IPS DF 19.7 (cell line): ENCODE measurements at regions not wholly inside any gene's neighbourhood (a gene's known extent, or its start where the extent isn't known, plus 50 kb on each side); places are given as distances from the start of the nearest gene placed in this dataset.

Experiments
- DNase-seq: peaks from one replicate; pipeline ENCODE4 v3.0.0-alpha.2; 2013; ENCODE audit warnings: low read depth, low spot score

DNA sequence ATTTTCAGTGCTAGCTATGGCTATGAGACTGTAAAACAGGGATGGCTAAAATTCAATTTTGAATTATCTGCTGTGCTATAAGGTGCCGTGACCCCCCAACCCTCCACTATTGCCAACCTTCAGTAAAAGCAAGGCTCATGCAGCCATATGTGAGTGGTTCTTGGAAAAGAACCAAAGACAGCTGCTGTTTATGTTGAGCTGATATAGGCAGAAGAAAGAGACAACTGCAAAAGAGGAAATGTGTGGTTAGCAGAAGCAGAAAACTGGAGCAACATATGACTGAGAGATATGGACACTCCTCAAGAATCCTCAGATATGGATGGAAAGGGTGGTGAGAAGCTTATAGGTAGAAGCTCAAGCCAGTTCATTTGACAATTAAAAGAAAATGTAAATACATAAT, 200.3 kb downstream of the TLE1 start:
- DNase-seq: no peak

DNA sequence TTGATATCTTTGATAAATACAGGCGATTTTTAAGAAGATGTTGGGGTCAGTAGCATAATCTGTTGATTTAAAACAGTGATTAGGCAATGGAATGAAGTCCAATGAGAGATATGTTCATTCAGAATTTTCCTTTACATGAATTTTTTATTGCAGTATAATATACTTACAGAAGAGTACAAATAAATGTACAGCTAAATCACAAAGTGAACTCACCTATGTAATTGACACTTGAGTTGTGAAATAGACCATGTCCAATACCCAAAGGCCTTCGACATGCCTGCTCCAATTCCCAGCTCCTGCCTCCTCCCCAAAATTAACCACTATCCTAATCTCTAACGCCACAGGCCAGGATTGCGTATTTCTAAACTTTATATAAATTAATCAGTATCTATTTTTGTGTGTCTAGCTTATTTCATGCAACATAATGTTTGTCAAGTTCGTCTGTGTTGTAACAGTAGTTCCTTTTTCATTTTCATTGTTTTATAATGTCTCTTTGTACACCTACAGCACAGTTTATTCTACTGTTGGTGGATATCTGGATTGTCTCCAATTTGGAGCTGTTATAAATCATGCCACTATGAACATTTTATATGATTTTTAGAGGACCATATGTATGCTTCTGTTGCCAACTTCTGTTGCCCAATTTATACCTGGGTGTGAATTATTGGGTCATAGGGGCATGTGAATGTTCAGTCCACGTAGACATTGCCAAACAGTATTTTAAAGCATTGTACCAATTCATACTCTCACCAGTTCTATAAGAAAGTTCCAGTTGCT, 208.3 kb downstream of the TLE1 start:
- DNase-seq: no peak

DNA sequence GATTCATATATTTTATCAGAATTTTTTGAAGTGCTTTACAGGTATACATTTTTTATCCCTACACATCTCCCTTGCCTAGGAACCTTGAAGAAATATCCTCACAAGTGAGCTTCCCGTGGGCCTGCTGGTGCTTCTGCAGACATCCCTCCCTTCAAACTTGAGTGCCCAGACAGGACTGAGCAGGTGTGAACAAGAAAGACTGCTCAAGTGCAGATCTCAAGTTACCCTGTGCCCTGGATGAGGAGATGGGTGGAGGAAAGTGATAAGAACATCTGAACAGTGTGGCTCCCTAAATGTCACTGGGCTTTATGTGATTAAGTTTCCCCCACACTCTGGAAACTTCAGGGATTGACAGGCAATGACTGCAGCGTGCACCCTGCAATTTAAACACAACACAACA, 209.8 kb downstream of the TLE1 start:
- no peak for DNase-seq

DNA sequence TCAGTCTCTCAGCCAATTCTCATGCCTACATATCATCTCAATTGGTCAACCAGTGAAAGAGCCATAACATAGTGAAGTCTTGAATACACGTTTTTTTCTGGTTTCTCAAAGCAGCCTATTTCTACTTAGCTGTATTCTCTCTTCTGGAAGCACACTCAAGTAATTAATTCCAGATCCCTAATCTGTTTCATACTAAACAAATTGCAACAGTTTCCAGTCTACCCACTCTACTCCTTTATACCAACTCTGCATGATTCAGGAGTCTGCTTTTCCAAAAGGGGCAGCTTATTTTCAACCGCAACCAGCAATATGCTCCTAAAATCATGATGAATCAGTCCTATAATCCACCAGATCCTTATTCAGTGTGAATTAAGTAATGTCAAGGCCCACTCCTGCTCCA, 211.7 kb downstream of the TLE1 start:
- no peak for DNase-seq

DNA sequence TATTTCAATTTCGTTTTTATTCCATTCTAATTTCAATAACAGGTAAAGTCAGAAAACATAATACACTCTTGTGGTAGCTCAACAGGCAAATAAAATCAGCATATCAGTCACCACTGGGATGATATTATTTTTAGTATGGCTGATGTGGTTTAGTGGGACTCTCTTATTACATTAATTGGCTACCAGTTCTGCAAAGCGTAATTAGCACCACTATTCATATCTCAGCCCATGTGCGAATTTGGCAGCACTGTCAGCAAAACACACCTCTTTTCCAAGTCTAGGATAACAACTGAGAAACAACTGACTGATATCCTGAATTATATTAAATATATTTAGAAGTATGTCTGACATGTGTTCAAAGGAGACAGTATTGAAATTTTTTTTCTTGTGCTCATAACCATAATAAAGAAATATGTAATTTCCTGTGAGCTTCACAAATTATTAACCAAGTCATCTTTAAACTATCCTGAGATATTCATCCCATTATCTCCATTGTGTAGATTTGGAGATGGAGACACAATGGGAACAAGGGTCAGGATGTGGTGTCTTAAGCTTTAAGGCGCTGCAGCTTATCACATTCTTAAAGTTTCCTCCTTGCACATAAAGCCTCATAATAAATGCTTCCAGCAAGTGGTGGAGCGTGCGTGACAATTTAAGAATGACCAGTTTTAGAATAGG, 212.4 kb downstream of the TLE1 start:
- no peak for DNase-seq

DNA sequence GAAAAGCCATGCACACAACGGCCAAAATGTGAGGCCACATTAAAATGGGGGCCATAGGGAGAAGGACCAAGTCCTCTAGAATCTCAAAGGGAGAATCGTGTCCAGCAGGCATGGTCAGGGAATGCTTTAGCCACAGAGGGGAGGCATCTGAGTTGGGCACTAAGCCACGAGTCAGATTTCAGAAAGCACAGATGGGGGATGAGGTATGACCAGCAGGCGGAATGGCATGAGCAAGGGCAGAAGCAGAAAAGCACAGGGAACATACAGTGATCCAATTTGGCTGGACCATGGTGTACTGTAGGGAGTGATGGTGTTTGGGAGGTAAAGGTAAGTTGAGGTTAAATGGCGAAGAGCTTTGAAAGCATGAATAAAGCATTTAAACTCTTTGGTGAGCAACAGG, 214.6 kb downstream of the TLE1 start:
- no peak for DNase-seq

DNA sequence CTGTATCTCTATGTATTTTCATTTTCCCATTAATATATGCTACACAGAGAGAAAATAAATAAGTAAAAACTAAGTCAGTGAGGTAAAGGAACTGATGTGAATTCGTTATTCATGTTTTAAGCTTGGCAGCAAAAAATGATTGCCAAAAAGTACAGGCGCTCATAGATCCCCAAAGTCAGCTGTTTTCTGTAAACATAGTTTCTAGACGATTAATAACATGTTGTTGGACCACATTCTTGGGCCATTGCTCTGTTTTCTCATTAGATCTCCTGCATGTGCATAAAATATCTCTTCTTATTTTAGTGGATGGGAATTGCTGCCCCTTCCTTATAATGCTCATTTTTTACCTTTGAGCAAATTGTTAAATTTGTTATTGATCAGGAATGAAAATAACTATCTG, 215.2 kb downstream of the TLE1 start:
- no peak for DNase-seq

DNA sequence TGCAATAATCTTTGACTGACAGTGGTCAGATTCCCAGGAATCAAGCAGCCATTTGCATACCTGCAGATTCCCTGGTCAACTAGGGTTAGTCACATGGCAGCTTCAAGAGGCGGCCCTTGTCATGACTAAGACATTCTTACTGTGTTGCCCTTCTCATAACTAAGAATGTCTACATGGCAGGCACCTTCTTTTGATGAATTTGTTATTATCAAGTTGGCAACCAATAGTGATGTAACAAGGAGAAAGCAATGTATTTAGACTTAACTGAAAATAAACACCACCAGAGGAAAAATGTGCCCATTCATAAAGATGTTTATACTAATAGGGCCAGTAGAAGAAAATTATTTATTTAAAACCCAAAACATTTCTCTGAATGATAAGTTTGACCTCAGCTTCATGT, 215.6 kb downstream of the TLE1 start:
- no peak for DNase-seq

DNA sequence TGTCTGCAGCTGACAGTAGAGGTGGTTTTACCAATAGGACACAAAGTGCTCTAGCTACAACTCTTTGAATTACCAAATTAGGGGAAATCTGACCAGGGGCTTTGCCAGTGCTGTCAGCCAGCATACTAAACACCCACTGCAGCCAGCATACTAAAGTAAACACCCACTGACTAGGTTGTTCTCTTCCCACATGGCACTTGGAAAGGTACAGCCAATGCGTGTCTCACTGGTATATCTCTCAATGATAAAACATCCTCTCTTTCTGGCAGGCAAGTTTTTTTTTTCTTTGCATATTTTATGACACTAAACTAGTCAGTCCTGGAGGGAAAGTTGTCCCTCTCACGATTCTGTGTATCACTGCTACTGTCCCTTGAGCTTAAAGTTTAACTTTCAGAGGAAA, 216.1 kb downstream of the TLE1 start:
- DNase-seq: no peak

DNA sequence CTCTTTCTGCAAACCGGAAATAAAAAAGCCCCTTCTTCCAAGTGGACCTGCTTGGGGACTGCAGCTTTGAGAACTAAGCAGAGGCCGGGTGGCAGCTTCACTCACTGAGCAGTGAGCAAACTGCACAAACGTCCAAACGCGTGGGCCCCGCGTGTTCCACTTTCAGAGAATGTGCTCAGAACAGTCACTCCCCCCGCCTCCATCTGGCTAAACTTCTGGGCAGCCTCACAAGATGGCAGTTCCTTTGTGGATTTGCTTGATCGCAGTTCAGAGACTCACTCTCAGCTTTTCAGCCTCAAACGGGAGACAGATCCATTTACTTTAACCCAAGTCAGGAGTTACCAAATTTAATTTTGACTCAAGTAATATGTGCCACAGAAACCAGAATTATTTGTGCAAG, 216.6 kb downstream of the TLE1 start:
- no peak for DNase-seq

DNA sequence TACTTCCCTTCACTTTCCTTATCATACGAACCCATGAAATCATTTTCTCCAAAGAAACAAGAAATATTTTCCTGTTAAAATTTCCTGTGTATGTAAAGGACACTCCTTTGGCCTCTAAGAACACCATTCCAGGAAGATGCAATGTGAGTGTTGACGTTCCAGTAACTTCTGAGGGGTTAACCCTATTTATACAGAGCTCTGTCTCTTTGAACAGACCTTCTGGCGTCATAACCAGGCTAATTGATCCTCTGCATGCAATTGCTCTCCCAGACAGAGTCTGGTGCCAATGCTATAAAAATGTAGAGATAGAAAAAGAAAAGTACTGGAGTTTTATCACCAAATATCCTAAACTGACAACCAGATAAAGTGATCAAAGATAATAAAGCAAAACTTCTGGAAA, 218.5 kb downstream of the TLE1 start:
- DNase-seq: no peak

DNA sequence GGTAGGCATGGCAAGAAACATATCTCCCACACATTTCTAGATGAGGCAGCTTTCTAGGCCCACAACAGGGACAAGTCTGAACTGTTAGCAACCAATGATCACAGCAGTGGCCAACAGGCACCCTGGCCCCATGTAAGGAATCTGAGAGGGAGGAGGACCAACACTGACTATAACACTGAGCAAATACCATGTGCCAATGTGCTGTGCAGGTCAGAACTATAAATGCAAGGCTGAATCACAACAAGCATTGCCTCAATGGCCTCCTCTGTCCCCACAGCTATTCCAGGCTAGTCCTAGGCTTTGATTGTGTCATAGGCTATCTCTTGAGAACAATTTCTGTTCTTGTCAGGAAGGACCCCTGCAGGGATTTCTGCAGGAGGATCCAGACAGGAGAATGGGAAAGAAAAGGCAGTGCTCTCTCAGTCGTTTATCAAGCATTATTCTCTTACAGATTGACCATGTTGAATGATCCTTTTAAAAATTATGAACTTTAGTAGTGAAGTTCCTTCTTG, 221.2 kb downstream of the TLE1 start:
- DNase-seq: no peak

DNA sequence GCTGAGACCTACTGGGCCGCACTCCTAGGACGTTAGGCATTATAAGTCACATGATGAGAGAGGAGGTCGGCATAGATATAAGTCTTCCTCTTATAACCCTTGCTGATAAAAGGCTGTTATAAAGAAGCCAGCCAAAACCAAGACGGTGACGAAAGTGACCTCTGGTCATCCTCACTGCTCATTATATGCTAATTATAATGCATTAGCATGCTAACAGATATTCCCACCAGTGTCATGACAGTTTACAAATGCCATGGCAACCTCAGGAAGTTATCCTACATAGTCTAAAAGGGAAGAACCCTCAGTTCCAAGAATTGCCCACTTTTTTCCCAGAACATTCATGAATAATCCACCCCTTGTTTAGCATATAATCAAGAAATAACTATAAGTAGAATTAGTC, 222.4 kb downstream of the TLE1 start:
- no peak for DNase-seq

DNA sequence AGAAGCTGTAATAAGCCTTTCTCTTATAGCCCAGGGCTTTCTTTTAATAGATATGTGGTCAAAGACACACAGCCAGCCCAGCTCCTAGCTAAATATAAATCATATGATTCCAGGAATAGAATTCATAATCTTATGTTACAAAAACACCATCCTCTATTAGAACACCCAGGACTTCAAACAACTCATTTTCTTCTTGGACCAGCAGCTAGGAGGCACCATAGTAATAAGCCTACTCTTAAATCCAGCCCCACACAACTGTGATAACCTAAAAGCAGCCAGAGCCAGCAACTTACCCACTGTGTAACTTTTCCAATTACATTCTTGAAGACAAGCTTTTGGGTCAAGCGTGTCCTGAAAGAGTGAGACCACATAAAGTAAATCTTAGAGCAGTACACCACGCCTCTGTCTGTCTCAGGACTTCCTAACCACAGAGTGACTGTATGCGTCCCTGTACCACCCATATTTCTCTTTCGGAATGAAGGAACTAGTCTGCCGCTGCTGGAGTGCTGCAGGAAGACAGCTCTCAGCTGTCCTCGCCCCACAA, 223.8 kb downstream of the TLE1 start:
- no peak for DNase-seq

DNA sequence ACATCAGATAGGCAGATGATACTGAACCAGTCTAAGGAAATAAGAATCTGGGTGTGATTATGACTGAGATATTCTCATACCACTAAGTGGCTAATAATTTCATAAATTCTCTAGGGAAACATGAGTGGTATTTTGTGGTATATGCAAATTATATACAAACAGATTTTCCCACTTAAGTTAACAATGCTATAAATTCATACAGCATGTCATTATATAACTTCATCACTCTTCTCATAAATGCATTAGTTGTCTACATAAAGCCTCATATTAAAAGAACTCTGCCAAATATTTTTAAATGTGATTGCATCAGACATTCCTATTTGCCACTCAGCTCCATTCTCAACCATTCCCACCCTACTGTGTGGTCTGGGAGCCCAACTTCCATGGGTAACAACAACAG, 226.5 kb downstream of the TLE1 start:
- no peak for DNase-seq

DNA sequence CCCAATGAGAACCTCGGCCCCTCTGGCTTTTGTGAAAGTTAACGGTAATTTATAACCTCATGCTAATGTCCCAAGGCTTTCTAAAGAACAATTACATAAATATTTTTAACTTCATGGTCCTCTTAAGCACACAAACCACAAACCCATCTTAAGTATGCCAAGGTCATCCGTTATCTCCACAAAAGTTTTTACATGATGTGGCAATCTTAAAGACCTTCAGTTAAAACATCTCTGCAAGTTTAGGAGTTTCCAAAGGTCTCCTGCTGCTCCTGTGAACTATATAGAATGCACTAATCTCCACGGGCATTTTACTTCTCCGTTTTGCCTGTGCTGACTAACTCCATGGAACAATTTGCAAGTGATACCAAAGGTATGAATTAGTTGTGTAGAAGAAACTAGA, 228.2 kb downstream of the TLE1 start:
- DNase-seq: no peak

DNA sequence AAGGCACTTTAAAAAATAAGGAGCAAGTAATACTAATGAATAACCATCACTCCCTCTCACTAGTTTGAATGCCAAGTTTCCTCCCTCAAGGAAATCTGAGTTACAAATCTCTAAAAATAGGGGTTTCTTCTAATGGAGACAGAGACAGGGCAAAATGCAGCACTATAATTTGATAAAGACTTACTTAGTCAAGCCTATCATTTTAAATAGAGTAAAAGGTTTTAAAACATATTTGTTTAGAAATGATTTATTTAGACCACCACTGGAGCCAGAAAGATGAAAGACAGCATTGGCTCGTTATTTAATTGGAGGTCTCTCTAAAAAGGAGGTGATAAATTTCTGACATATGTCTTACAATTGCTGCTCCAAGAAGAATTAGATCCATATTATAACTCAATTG, 228.7 kb downstream of the TLE1 start:
- no peak for DNase-seq

DNA sequence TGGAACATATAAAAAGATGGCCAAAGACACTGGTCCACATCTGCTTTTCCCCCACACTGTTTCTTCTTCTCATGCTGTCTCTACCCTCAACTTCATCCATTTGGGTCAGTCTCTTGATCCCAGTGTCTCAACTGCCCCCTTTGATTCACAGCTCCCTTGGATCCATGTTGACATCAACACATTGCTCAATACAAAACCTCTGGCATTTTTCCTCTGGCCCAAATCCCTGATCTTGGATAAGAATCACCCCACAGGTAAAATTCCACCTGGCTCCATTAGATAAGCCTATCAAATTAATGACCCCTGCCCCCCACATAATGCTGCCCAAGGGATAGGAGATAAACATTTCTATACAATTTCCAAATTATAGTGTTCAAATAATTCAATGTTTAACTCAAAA, 229.8 kb downstream of the TLE1 start:
- no peak for DNase-seq

DNA sequence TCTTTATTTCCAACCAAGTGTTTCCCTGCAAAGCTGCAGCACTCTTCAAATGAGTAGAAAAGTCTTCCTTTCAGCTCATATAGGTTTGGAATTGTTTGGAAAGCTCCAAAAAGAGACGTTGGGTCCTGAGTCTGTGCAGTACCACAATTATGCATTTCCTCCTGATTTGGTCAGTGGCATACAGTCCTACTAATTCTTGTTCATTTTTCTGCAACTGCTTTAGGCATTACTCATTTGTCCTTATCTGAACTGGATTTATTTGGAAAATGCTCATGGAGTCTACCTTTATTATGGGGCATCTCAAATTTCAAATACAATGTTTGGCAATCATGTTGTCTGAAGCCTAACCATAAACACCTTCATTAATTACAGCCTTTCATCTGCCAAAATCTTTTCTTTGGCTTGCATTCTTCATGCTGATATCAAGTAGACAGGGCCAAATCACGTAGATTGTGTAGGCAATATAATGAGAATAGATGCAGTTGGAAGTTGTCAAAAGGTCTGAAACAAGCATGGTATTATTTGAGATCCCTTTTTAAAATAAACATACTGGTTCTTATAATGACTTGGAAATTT, 232.8 kb downstream of the TLE1 start:
- no peak for DNase-seq

DNA sequence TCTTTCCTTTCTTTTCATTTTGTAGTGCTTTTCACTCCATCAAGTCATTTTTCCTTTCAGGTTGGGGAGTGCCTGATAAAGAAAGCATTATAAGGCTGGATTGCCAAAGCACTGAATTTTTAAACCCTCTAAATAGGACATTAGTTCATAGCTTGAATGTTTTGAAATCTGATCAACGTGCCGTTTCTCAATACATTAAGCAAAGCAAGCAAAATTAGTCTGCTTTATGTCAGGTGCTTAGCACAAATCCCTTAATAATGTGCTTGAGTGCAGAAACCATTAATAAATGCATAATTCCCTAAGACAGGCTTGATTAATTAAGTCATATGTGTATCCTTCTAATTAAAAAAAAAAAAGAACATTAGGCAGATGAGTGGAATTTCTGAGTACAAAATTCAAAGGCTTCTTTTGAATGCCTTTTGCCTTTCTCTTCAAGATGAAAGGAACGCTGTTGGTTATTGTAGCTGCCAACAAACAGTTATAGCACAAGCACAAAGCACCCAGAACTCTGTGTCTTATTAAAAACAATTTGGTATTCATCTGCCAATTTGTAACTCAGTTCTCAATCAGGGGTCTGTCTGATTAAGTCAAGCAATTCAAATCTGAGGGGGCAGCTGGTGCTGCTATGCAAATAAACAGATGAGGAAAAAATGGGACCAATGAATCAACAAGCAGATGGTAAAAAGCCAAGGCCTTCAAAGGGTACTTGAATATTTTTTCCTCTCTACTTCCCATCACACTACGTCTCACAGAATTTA, 233.7 kb downstream of the TLE1 start:
- no peak for DNase-seq

DNA sequence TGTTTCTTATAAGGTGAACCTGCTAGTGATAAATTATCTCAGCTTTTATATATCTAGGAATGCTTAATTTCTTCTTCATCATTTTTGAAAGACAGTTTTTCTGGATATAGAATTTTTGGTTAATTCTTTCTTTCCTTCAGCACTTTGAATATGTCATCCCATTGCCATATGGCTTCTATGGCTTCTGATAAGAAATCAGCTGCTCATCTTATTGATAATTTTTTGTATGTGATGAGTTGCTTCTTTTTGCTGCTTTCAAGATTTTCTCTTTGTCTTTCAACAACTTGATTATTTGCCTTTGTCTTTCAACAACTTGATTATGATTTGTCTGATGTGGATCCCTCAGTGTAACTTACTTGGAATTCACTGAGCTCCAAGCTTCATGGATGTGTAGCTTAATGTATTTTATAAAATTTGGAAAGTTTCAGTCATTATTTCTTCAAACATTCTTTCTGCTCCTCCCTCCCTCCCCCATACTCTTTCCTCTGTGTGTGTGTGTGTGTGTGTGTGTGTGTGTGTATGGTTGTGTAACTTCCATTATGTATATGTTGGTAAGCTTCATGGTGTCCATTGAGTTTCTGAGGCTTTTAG, 243.9 kb downstream of the TLE1 start:
- DNase-seq: no peak

DNA sequence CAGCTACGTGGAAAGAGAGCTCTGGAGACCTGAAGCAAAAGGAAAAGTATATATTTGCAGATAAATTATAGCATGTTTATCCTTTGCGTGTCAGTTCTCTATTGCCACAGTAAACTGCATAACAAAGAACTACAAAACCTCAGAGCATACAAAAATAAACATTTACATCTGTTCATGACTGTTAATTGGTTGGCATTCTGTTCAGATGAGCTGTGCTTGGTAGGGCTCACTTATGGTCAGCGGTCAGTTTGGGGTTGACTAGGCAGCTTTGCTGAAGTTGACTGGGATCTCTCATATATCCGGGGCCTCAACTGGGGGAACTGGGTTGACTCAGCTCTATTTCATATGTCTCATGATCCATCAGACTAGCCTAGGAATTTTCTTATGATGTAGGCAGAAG, 257.7 kb downstream of the TLE1 start:
- DNase-seq: no peak
